ENCODE measurements at regions not wholly inside any gene's neighbourhood (a gene's known extent, or its start where the extent isn't known, plus 50 kb on each side); places are given as distances from the start of the nearest gene placed in this dataset.

DNA sequence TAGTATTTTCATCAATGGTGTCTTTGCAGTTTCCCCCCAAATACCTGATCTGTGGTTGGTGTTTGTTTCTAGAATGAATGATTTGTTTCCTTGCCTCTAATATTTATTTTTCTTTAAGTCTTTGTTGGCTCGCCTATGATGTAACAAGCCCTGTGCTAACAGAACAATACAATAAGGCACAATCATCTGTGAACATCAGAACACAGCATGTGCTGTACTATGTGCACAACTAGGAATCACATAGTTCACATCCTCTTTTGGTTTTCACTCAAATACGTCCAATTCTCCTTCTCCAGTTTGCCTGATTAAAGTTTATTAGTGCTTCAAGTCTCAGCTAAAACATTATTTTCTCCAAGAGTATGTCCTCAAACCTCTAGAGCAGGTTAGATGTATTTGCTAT is 613.1 kb downstream of the EPHA7 start:
- no peak overlapping the region for H2BK120ac ChIP-seq (ENCODE audit: low read depth, low read length, poor library complexity, severe bottlenecking)
- no peaks in the 10 kb centered on the region for H3K9me3 Mint-ChIP-seq
- no peak overlapping the region for H3K18ac ChIP-seq (ENCODE audit: insufficient read length, low read depth, low read length)
- DNase-seq: no peak
- no peak overlapping the region for H3K9ac ChIP-seq (ENCODE audit: extremely low read depth, insufficient read length, low read length)
- H3K27me3 Mint-ChIP-seq (ENCODE audit: low read depth): no peaks in the 10 kb centered on the region
- no peak overlapping the region for H3K4me2 ChIP-seq (ENCODE audit: insufficient read depth, insufficient read length, low read length)
- no peaks in the 10 kb centered on the region for H3K23me2 ChIP-seq (ENCODE audit: insufficient read length, low read depth, low read length, poor library complexity, severe bottlenecking)
- H3T11ph ChIP-seq (ENCODE audit: low read length): no peak overlapping the region
- TF ChIP-seq, protein P1, sequence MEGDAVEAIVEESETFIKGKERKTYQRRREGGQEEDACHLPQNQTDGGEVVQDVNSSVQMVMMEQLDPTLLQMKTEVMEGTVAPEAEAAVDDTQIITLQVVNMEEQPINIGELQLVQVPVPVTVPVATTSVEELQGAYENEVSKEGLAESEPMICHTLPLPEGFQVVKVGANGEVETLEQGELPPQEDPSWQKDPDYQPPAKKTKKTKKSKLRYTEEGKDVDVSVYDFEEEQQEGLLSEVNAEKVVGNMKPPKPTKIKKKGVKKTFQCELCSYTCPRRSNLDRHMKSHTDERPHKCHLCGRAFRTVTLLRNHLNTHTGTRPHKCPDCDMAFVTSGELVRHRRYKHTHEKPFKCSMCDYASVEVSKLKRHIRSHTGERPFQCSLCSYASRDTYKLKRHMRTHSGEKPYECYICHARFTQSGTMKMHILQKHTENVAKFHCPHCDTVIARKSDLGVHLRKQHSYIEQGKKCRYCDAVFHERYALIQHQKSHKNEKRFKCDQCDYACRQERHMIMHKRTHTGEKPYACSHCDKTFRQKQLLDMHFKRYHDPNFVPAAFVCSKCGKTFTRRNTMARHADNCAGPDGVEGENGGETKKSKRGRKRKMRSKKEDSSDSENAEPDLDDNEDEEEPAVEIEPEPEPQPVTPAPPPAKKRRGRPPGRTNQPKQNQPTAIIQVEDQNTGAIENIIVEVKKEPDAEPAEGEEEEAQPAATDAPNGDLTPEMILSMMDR (conservative IDR thresholded peaks at IDR 0.05): no peak
- no peak overlapping the region for H3K14ac ChIP-seq (ENCODE audit: insufficient read depth, low read length)
- no peak overlapping the region for H3K27ac Mint-ChIP-seq
- H2BK20ac ChIP-seq (ENCODE audit: low read depth, low read length, poor library complexity, severe bottlenecking): no peak overlapping the region
- WGBS (ENCODE audit: extremely low coverage, insufficient read length, low lambda C conversion rate): no CpG with 5 or more reads among the region's 2 CpGs
- H3K36me3 Mint-ChIP-seq (ENCODE audit: insufficient read depth in 1 of 3, low read depth in 3 of 3): no peaks in the 10 kb centered on the region
- no peak overlapping the region for H2AFZ ChIP-seq (ENCODE audit: low read length)
- H3K79me2 ChIP-seq (ENCODE audit: insufficient read depth, low read length): no peaks in the 10 kb centered on the region
- no peak overlapping the region for H3K4me3 Mint-ChIP-seq
- no peak overlapping the region for H4K8ac ChIP-seq (replicated peaks; ENCODE audit: insufficient read length, low read depth, low read length)
- H3K9me3 ChIP-seq (ENCODE audit: control insufficient read depth, low read depth, low read length): no peaks in the 10 kb centered on the region
- H3K4me1 Mint-ChIP-seq: peaks cover 3 to 4% of the 10 kb centered on the region in 2 experiments
- H3K4me1 ChIP-seq (ENCODE audit: insufficient read depth, low read length): no peaks in the 10 kb centered on the region
- no peak overlapping the region for H2BK5ac ChIP-seq (ENCODE audit: insufficient read length, low read length)
- no peaks in the 10 kb centered on the region for H3K27me3 ChIP-seq (ENCODE audit: insufficient read depth, low read length)
- no peak overlapping the region for H3K4ac ChIP-seq (ENCODE audit: low read depth, low read length)
- no peak overlapping the region for H2BK15ac ChIP-seq (ENCODE audit: low read depth, low read length)
- H3K79me1 ChIP-seq (ENCODE audit: insufficient read depth, low read depth, low read length, poor library complexity, severe bottlenecking): no peaks in the 10 kb centered on the region
- no peak overlapping the region for H3K23ac ChIP-seq (ENCODE audit: insufficient read length, low read depth, low read length)
- H2BK12ac ChIP-seq (ENCODE audit: insufficient read length, low read depth, low read length): no peak overlapping the region
- H4K91ac ChIP-seq (ENCODE audit: insufficient read length, low read depth, low read length): no peak overlapping the region
- no peak overlapping the region for H3K56ac ChIP-seq (ENCODE audit: insufficient read length, low read depth, low read length)
- H4K5ac ChIP-seq (ENCODE audit: insufficient read length, low read depth, low read length): no peak overlapping the region
- no peak overlapping the region for H3K27ac ChIP-seq (ENCODE audit: insufficient read length, low read depth, low read length)
- H2AK5ac ChIP-seq (ENCODE audit: insufficient read length, low read length): no peak overlapping the region
- no peaks in the 10 kb centered on the region for H4K20me1 ChIP-seq (ENCODE audit: control insufficient read depth, insufficient read depth, insufficient read length)

Data from H9 (cell line).